Right kidney (tissue), 1 donor: ENCODE measurements at regions not wholly inside any gene's neighbourhood (a gene's known extent, or its start where the extent isn't known, plus 50 kb on each side); places are given as distances from the start of the nearest gene placed in this dataset.

ENCODE experiments used
- DNase-seq: peaks from one replicate; pipeline ENCODE4 v3.0.0-alpha.2; 2016

DNA sequence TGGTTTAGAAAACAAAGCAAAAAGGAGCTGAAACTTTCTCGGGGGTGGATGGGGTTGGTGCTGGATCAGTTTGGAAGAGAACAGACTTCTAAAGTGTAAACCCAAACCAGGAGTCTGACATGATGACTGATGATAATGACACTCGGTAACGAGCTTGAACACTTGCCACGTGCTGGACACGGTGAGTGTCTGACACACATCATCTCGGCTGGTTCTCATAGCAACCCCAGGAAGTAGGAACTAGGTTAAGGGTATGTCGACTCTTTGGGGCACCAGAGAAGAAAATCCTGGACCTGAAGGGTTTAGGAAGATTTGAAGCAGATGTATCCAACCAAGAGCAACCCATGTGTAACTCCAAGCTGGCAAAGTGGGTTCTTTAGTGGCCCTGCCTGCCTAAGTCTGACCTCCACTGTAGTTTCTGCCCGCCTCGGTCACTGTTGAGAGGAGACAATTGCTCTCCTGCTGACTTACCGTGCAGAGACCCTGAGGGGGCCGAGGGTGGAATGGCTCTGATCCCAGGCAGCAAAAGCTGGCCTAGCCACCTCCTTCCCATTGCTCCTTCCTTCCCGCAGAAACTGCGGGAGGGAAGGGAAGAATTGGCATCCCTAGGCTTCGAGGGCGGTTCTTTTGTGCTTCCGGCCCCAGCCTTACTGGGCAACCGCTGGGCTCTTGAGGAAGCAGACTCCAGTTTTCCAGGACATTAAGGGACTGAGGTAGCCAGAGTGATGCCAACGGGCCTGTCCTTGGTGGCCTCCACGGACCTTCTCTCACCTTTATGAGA is 156.0 kb downstream of the TOMM20 start:
- no peak for DNase-seq

DNA sequence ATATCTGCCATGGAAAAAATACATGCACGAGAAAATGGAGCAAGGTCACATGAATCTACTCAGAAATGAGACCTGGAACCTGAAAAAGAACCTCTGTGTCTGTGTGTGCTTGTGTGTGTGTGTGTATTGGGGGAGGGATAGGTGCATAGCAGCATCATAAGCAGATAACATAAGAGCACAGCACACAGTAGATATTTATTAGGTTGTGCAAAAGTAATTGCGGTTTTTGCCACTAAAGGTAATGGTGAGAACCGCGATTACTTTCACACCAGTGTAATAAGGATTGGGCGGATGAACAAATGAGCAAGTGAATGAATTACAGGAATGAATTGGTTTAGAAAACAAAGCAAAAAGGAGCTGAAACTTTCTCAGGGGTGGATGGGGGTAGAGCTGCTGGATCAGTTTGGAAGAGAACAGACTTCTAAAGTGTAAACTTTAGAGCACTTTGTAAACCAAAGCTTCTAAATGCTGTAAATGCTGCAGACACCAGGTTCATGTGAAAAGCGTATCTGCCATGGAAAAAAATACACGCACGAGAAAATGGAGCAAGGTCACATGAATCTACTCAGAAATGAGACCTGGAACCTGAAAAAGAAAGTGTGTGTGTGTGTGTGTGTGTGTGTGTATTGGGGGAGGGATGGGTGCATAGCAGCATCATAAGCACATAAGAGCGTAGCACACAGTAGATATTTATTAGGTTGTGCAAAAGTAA is 156.9 kb downstream of the TOMM20 start:
- no peak for DNase-seq

DNA sequence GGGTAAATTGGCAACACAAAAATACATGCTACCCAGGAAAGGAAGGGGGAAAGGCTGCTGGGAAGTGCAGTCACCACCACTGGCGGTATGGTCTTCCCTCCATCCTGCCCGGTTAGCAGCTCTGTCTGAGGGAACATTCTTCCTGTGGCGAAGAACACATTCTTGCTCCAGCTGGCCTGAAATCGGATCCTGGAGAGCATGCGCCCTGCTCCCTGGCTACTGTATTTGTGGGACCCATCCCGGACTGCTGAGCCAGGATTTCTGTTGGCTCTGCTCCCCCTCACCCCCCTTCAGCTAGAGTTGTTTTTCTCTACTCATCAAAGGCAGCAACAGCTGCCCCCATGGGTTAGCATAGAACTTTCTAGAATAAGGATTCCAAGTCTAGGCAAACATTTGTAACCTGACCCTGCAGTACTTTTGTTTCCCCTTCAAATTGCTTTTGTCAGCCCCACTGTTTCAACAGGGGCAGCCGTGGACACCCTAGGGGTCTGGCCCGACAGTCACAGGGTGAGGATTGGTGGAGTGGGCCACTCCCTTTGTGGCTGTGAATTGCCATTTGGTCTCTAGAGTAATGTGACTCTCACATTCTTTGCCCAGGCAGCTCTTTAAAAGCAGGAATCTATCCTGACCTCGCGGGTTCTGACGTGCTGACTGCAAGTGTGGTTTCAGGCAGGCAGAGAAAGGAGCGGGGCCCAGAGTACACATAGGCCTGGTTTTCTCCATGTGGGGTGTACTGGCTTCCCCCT is 157.7 kb downstream of the TOMM20 start:
- DNase-seq: peak; percentile 79

DNA sequence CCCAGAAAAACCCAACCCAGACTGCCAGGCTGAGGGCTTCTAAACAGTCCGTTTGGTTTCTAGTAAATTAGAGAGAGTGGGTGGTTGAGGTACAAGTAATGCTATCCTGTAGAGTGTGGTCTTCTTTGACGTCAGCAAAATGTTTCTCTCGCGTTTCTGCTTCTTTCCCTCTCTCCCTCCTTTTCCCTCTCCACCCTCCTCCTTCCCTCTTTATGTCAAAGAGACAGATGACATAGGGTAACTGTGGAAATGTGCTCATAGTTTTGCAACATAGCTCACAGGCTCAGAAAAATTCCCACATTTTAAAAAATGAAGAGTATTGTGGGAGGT is 158.3 kb downstream of the TOMM20 start:
- peak; percentile 77 for DNase-seq

DNA sequence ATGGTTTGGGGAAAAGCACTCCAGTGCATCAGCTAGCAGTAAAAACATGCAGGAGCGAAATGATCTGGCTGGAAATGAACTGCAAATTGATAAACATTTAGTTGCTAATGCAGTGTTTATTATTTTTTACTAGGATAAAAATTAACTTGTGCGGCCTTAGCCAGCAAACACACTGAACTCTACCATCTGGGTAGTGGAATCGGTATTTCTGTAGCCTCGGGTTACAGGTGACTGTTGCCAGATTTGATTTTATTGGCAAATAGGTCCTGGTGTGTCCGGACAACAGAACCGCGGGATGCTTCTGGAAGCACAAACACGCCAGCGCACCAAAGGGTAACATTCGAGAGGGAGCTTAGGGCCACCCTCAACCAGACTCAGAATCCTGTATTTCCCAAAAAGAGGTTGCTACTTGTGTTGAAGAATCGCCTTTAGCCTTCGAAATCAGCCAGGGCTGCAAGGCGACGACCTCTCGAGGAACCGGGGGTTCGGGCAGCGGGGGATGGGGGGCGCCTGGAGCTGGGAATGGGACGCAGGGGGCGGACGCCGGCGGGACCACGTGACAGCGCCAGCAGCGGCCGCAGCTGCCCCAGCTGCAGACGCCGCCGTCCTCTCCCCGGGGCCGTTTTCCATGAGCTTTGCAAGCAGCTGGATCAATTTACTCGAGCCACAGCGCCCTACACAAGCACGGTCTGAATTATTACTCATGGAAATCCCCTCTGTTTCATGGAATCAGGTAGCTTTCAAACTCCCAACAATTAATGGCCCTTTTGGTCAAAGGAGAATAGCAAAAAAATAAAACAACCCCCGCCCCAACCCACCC is 158.8 kb downstream of the TOMM20 start:
- DNase-seq: peak; percentile 76

DNA sequence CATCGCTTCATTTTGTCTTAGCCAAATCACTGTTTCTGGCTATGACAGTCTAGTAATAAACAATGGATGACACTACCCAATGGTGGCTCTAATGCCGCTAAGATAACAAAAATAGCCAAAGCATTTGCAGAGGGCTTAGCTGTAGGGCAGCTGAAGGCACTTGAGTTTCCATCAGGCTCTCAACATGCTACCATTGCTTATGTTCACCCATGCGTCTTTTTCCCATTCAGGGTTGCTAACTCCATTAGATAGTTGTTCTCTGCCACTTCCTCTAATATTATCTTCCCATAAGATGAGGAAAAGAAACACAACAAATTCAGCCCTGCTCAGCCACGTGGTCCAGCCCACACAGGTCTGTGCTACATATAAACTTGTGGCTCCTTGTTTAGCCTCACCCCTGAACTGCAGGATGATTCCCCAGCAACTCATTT is 159.6 kb downstream of the TOMM20 start:
- DNase-seq: no peak

DNA sequence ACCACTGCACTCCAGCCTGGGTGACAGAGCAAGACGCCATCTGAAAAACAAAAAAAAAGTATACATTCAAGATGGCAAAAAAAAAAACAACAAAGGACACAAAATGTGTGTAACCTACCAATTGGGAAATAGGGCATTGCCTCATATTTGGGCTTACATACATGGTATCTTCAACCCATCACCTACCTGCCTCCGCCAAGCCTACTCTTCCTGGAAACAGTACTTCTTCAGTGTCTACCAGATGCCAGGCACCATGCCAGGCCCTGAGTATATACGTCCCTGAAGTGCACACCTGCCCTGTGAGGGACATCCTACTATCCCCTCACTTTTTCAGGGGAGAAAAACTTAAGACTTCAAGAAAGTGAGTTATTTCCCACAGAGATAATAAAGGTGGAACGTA is 160.2 kb downstream of the TOMM20 start:
- DNase-seq: no peak

DNA sequence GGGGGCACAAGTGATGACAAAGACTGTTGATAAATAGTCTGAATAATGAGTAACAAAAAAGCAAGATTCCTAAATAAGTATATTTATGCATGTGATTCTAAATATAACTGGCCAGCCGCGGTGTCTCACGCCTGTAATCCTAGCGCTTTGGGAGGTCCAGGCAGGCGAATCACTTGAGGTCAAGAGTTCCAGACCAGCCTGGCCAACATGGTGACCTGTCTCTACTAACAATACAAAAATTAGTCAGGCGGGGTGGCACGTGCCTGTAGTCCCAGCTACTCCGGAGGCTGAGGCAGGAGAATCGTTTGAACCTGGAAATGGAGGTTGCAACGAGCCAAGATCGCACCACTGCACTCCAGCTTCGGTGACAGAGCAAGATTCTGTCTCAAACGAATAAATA is 161.5 kb downstream of the TOMM20 start:
- DNase-seq: no peak

DNA sequence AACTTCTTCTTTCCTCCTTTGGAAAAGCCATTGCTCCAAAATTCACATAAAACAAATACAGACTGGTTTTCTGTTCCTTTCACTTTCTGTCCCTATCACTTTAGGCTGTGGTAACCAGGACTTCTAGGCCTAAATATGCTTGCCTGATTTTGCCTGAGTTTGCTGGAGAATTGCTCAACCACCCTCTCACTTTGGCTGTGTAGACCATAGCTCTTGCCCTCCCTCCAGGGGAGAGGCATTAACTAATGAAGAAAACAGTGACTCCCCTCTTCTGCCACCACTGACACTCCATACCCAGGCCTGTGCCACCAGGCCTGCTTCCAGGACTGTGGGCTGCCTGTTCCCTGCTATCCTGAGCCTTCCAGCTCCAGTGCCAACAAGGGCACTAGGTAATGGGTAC is 163.5 kb downstream of the TOMM20 start:
- DNase-seq: no peak

DNA sequence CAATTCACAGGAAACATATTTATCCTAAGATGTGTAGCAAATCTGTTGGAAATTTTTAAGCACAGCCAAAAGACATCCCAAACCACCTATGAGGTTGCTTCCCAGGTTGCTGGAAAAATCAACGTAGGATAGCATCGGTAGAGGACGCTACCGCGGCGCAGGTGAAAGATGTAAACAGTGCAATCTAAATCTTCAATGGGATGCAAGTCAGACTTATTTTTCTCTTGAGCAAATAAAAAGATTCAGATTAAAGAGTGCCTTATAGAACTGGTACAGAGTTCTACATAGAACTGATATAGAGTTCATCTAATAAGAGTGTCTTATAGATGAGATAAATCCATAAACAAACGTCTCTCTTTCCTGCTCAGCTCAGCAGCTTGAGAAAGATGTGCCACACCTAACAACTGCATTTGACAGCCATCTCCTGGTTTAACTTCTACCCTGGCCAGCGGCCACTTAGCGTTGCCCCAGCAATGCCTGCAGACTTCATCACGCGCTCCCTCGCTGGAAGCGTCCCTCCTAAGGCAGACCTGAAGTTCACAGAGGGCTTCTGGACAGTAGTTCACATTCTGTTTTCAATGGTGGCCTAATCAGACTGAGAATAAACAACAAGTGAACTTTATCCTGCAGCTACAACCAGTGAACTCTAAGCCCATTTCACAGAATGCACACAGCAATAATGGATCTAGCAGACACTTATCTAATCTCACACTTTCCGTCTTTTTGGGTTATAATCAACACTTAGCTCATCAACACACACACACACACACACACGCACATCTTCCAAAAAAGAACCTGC is 164.5 kb downstream of the TOMM20 start:
- DNase-seq: no peak

DNA sequence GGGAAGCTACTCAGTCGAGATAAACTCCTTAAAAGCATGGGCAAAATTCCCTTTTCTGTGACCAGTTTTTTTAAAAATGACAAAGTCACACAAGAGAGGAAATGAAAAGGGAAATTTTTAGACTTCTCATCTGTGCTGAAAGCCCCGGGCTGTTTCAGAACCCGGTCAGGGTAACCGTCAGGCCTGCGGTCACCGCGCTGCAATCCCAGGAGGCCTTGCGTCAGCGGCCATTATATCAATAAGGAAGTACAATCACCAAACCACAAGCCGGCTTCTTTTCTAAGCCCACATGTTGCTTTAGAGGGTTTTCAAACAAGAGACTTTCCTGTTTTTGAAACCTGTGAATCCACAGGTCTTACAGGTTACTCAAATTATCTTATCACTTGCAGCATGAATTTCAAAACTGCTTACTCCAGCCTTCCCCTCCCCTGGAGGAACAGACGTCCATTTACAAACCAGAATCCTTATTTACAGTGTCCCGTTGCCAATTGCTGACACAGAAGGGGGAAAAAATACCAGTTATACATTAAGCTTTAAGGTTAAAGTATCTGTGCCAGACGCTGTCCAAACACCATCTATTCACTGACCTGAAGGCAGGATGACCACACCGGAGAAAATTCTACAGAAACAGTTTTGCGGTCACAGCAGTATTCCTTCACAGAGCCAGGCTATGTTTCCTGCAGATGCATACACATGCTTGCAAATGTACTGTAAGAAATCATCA is 165.3 kb downstream of the TOMM20 start:
- DNase-seq: peak; percentile 59

DNA sequence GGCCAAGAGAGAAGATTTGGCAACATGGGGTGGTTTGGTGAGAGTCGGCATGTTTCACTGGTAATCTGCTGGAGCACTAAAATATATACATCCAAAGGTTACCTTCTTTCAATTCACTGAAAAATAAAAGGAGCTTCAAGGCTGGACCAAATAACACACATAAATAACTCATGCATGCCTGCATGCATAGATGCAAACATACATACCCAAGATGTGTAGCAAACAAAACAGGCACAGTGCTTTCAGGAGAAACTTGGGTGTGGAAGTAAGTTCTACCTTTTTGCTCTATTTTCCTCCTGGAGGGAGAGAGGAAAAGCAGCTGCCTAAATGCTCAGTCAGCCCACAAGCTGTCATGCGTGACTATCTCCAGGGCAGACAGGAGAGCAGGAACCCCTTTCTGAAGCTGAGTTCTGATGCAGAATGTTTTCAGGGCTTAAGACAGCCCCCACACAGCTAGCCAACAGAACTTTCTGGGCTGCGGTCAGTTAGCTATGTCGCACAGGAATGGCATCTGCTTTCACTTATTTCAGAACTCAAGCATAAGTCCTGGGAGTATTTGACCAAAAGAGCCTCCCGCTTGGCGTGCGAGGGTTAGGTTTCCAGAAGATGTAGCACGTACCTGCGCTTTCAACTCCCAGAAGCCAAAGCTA is 166.2 kb downstream of the TOMM20 start:
- DNase-seq: peak; percentile 76

DNA sequence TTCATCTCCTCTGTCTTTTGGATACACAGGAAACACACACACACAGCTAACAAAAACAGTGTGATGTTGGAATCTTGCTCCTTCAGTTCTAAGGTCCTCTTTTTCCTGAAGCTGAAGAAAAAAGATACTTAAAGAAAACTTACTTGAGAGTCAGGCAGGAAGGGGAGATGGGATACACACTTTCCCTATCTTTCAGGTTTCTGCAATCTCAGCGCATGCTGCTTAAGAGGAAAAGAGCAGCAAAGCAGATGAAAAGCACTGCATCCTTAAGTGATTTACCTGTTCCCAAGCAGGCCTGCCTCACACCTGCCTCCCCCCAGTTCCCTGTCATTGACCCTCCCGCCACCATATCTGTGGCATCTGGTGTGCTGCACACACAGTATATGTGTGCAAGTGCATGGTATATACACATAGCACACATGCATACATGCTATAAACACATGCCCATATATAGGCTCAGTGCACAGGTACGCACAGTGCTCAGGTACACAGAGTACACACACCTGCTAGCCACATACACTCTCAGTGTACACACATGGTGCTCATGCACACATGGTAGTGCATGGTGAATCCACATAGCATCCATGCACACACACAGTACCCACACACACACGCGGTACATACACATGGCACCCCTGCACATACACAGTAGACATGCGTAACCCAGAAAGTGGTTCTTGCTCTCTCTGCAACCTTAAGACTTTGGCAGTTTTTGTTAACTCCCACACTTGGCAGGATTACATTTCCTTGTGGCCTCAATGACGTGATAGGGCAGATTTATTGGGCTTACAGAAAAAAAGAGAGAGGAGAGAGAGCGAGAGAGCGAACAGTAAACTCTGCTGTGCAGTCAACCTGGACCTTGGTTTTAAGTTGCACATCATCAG is 166.9 kb downstream of the TOMM20 start:
- DNase-seq: peak; percentile 77

DNA sequence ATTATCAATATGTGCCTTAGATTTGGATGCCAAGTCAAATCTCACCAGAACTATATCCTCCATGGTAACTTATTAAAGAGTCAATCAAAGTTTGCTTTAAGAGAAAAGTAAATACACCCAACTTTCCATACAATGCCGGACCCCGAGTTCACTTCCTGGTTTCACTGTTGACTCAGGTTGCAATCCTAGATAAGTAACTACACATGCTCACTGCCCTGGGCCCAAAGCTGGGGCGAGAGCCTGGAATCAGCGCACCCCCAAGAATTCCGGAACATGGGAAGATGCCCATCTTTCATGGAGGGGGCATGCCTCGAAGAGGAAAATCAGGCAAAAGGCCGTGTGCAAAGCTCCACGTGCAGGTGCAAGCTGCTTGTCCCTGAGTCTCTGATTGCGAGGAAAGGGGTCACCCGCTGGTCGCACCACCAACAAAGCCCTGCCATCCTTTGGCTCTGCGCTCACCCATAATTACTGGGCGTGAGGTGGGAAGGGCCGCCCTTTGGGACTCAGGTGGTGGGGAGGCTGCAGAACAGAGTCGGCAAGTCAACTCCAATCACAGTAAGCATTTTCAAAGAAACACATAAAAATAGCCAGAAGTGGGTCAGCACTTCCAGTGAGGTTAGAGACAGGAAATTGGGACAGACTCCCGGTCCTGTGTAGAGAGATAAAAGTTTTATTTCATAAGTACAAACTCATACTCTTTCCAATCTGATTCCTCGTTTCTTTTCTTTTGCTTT is 167.7 kb downstream of the TOMM20 start:
- peak; percentile 53 for DNase-seq

DNA sequence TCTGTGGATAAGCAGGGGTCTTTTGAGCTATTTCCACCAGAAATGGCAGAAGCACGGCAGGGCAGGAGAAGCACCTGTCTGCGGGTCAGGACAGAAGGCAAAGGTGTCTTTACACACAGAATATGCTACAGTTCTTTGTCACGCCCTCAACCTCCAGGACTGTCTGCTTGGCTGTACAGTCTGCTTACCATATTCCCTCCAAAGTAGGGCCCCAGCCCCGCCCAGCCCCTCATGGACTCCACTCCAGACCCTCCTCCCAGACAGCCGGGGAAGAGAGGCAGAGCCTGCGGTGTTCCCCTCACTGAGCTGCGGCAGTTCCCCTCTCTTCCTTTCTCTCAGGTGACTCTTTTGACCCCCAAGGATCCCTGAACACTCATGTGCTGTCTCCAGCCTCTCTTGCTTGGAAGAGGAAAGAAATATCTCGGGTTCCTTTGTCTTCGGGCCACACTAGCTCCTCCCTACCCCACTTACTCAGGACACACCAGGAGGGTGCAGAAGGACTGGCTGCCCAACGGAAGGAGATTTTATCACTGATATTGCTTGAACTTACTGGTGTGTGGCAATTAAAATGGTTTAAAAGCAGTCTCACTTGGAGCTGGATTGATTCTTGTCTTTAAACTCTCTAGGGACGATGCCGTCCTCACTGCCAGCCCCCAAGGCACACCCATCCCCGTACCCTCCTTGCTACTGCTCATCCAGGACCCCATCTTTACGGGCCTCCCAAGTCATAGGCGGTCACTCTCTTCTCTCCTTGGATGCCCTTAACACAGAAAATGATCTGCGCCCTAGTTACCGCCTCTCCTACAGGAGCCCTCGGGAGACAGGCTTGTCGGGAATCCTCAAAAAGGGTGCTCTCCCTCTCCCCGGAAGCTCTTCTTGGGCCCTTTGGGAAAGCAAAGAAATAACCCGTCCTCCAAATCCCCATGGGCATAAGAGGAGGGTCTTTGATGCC is 169.7 kb downstream of the TOMM20 start:
- peak; percentile 40 for DNase-seq

DNA sequence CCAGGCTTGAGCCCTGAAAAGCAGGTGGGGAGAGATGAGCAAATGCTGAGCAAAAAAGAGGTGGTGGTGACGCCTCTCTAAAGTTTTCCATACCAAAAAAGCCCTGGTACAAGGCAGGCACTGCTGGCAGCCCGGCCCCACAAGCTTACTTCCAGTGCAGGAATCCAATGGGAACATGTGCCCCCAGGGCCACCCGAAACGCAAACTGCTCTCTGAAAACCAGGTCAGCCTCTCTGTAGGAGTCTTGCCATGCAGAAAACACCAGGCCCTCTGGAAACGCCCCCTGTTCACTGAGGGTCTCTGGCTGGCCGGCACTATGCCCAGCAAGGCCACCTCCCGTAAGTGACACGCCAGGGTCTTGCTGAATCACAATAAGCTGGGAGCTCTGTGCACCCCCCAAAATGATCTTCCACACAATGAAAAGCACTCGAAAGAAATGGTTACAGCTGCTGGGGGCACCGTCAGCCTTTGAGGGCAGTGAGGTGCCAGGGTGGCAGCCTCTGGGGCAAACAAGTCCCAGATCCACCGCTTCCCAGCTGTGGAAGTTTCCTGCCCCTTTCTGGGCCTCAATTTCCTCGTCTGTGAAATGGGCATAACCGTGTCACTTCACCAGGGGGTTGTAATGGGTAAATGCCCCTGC is 170.5 kb downstream of the TOMM20 start:
- no peak for DNase-seq
